ENCODE measurements at regions not wholly inside any gene's neighbourhood (a gene's known extent, or its start where the extent isn't known, plus 50 kb on each side); places are given as distances from the start of the nearest gene placed in this dataset.

GRCh38 chr4:141851246-141851891 is 215.0 kb downstream of the IL15 start:
- peaks cover 3 to 19% (median 7%) of the 10 kb centered on the region in 3 experiments for H3K36me3 Mint-ChIP-seq (ENCODE audit: insufficient read depth in 1 of 3, low read depth in 3 of 3)
- H2BK15ac ChIP-seq (ENCODE audit: low read depth, low read length): no peak overlapping the region
- no peak overlapping the region for H3K4ac ChIP-seq (ENCODE audit: low read depth, low read length)
- H3K4me3 Mint-ChIP-seq: no peak overlapping the region
- H4K20me1 ChIP-seq (ENCODE audit: control insufficient read depth, insufficient read depth, insufficient read length): no peaks in the 10 kb centered on the region
- H3K9ac ChIP-seq (ENCODE audit: extremely low read depth, insufficient read length, low read length): no peak overlapping the region
- no peak overlapping the region for H3K4me2 ChIP-seq (ENCODE audit: insufficient read depth, insufficient read length, low read length)
- DNase-seq: no peak
- no peak overlapping the region for H3K14ac ChIP-seq (ENCODE audit: insufficient read depth, low read length)
- H4K91ac ChIP-seq (ENCODE audit: insufficient read length, low read depth, low read length): no peak overlapping the region
- no peaks in the 10 kb centered on the region for H3K79me1 ChIP-seq (ENCODE audit: insufficient read depth, low read depth, low read length, poor library complexity, severe bottlenecking)
- H3K27me3 Mint-ChIP-seq (ENCODE audit: low read depth): no peaks in the 10 kb centered on the region
- no peak overlapping the region for H3K27ac ChIP-seq (ENCODE audit: insufficient read length, low read depth, low read length)
- H2BK5ac ChIP-seq (ENCODE audit: insufficient read length, low read length): no peak overlapping the region
- H3T11ph ChIP-seq (ENCODE audit: low read length): no peak overlapping the region
- no peak overlapping the region for H3K56ac ChIP-seq (ENCODE audit: insufficient read length, low read depth, low read length)
- peaks cover 13 to 17% of the 10 kb centered on the region in 2 experiments; a peak in 4 of 5 replicates for H3K9me3 Mint-ChIP-seq
- H3K9me3 ChIP-seq (ENCODE audit: control insufficient read depth, low read depth, low read length): no peaks in the 10 kb centered on the region
- no CpG with 5 or more reads among the region's 2 CpGs for WGBS (ENCODE audit: extremely low coverage, insufficient read length, low lambda C conversion rate)
- no peak overlapping the region for H3K18ac ChIP-seq (ENCODE audit: insufficient read length, low read depth, low read length)
- no peaks in the 10 kb centered on the region for H3K79me2 ChIP-seq (ENCODE audit: insufficient read depth, low read length)
- H2BK20ac ChIP-seq (ENCODE audit: low read depth, low read length, poor library complexity, severe bottlenecking): no peak overlapping the region
- no peak for TF ChIP-seq CTCF (conservative IDR thresholded peaks at IDR 0.05)
- H2BK12ac ChIP-seq (ENCODE audit: insufficient read length, low read depth, low read length): no peak overlapping the region
- no peak overlapping the region for H3K27ac Mint-ChIP-seq
- no peak overlapping the region for H4K8ac ChIP-seq (replicated peaks; ENCODE audit: insufficient read length, low read depth, low read length)
- 0 out of 4 replicates have a peak, but pooled peaks cover 0 to 2% of the 10 kb centered on the region in 2 experiments for H3K4me1 Mint-ChIP-seq
- H2BK120ac ChIP-seq (ENCODE audit: low read depth, low read length, poor library complexity, severe bottlenecking): no peak overlapping the region
- no peak overlapping the region for H4K5ac ChIP-seq (ENCODE audit: insufficient read length, low read depth, low read length)
- H3K23me2 ChIP-seq (ENCODE audit: insufficient read length, low read depth, low read length, poor library complexity, severe bottlenecking): no peaks in the 10 kb centered on the region
- H2AK5ac ChIP-seq (ENCODE audit: insufficient read length, low read length): no peak overlapping the region
- no peak overlapping the region for H3K23ac ChIP-seq (ENCODE audit: insufficient read length, low read depth, low read length)
- no peaks in the 10 kb centered on the region for H3K27me3 ChIP-seq (ENCODE audit: insufficient read depth, low read length)
- H2AFZ ChIP-seq (ENCODE audit: low read length): no peak overlapping the region
- no peaks in the 10 kb centered on the region for H3K4me1 ChIP-seq (ENCODE audit: insufficient read depth, low read length)

Measured in H9 (cell line).